GM23338 (cell line): ENCODE measurements at regions not wholly inside any gene's neighbourhood (a gene's known extent, or its start where the extent isn't known, plus 50 kb on each side); places are given as distances from the start of the nearest gene placed in this dataset.

Experiments
- ATAC-seq: fragments of 200-7000 bp; cut with Tn5 transposase; 3 replicates; pipeline ENCODE4 v1.9.1; 2020
- DNase-seq: peaks from one replicate; pipeline ENCODE4 v3.0.0-alpha.2; 2015; ENCODE audit warnings: low spot score
- H2AFZ ChIP-seq: fragments of 200-600 bp; sonication (generic); 2 replicates; pipeline ENCODE4 v1.8.0; 2016; ENCODE audit warnings: antibody characterized with exemption, mild to moderate bottlenecking, moderate library complexity
- H3F3A ChIP-seq: fragments of 200-600 bp; sonication (generic); replicated peaks from 2 replicates; pipeline ENCODE4 v1.8.0; 2017; ENCODE audit warnings: antibody characterized with exemption, mixed run types, low read depth
- H3K27ac ChIP-seq: fragments of 200-600 bp; sonication (generic); 2 replicates; pipeline ENCODE4 v1.6.1; 2016; ENCODE audit warnings: low read depth
- H3K27me3 ChIP-seq: fragments of 200-600 bp; sonication (generic); 2 replicates; pipeline ENCODE4 v1.8.0; 2016; ENCODE audit warnings: mild to moderate bottlenecking, mixed run types, moderate library complexity; ENCODE audit not compliant: insufficient read depth
- H3K36me3 ChIP-seq: fragments of 200-600 bp; sonication (generic); 2 replicates; pipeline ENCODE4 v1.8.0; 2016; ENCODE audit warnings: mild to moderate bottlenecking; ENCODE audit not compliant: insufficient read depth
- H3K4me1 ChIP-seq: fragments of 200-600 bp; sonication (generic); 2 replicates; pipeline ENCODE4 v1.8.0; 2016; ENCODE audit warnings: mild to moderate bottlenecking, moderate library complexity; ENCODE audit not compliant: insufficient read depth
- H3K4me2 ChIP-seq: fragments of 200-600 bp; sonication (generic); 2 replicates; pipeline ENCODE4 v1.7.1; 2017; ENCODE audit warnings: mixed run types
- H3K4me3 ChIP-seq: fragments of 200-600 bp; sonication (generic); 2 replicates; pipeline ENCODE4 v1.6.1; 2016; ENCODE audit warnings: mixed run types
- H3K79me2 ChIP-seq: fragments of 200-600 bp; sonication (generic); replicated peaks from 2 replicates; pipeline ENCODE4 v1.8.0; 2017; ENCODE audit warnings: mild to moderate bottlenecking; ENCODE audit not compliant: insufficient read depth
- H3K9me2 ChIP-seq: fragments of 200-600 bp; sonication (generic); 2 replicates; pipeline ENCODE4 v1.8.0; 2017; ENCODE audit not compliant: insufficient read depth
- H4K20me1 ChIP-seq: fragments of 200-600 bp; sonication (generic); replicated peaks from 2 replicates; pipeline ENCODE4 v1.8.0; 2017; ENCODE audit warnings: mild to moderate bottlenecking; ENCODE audit not compliant: insufficient read depth
- H3K27ac Mint-ChIP-seq: 2 replicates; pipeline ENCODE4 v1.8.0; 2020; ENCODE audit warnings: inconsistent platforms, mild to moderate bottlenecking, moderate library complexity, mixed read lengths
- H3K27me3 Mint-ChIP-seq: 3 replicates; pipeline ENCODE4 v1.8.0; 2022; ENCODE audit warnings: low read depth, mild to moderate bottlenecking, moderate library complexity, mixed read lengths, inconsistent platforms; ENCODE audit not compliant: insufficient read depth, poor library complexity
- H3K36me3 Mint-ChIP-seq: 3 replicates; pipeline ENCODE4 v1.8.0; 2021; ENCODE audit warnings: low read depth, mild to moderate bottlenecking, inconsistent platforms, moderate library complexity, mixed read lengths
- H3K4me1 Mint-ChIP-seq: 3 replicates; pipeline ENCODE4 v1.8.0; 2020; ENCODE audit warnings: mild to moderate bottlenecking, inconsistent platforms, mixed read lengths
- H3K4me3 Mint-ChIP-seq: 3 replicates; pipeline ENCODE4 v1.8.0; 2021; ENCODE audit warnings: moderate library complexity, mild to moderate bottlenecking, inconsistent platforms, mixed read lengths
- H3K9me3 Mint-ChIP-seq: 3 replicates; pipeline ENCODE4 v1.8.0; 2020; ENCODE audit warnings: moderate library complexity, mild to moderate bottlenecking, inconsistent platforms, mixed read lengths
- CREB1 ChIP-seq: fragments of 250-450 bp; sonication (Bioruptor Pico); IDR thresholded peaks from 2 replicates; pipeline ENCODE4 v1.5.0; 2020; ENCODE audit warnings: low read depth, mild to moderate bottlenecking, moderate library complexity
- CTCF ChIP-seq, 2 experiments: fragments of 200-600 bp in 1 of 2; sonication (generic) in 1 of 2; conservative IDR thresholded peaks; 2 replicates each; pipeline versions ENCODE4 v1.5.1 to v1.6.1; 2016 to 2017; ENCODE audit warnings: antibody characterized with exemption in 2 of 2, low read depth in 2 of 2, mild to moderate bottlenecking in 2 of 2, moderate library complexity in 1 of 2
- ETS1 ChIP-seq: IDR thresholded peaks from 2 replicates; pipeline ENCODE4 v1.6.1; 2016; ENCODE audit warnings: antibody characterized with exemption
- EZH2 ChIP-seq: fragments of 200-600 bp; sonication (generic); IDR thresholded peaks from one replicate; pipeline ENCODE4 v1.8.0; 2017; ENCODE audit warnings: antibody characterized with exemption, mild to moderate bottlenecking, low read depth; ENCODE audit not compliant: unreplicated experiment
- EZH2phosphoT487 ChIP-seq: fragments of 200-600 bp; sonication (generic); IDR thresholded peaks from one replicate; pipeline ENCODE4 v1.8.1; 2018; ENCODE audit warnings: antibody characterized with exemption; ENCODE audit not compliant: unreplicated experiment
- JUNB ChIP-seq: IDR thresholded peaks from one replicate; pipeline ENCODE4 v1.6.1; 2016; ENCODE audit warnings: antibody characterized with exemption; ENCODE audit not compliant: unreplicated experiment
- NANOG ChIP-seq: IDR thresholded peaks from 2 replicates; pipeline ENCODE4 v1.6.1; 2016; ENCODE audit warnings: antibody characterized with exemption, borderline replicate concordance
- POLR2AphosphoS5 ChIP-seq: IDR thresholded peaks from 2 replicates; pipeline ENCODE4 v1.6.1; 2016; ENCODE audit warnings: antibody characterized with exemption, low read depth
- REST ChIP-seq: IDR thresholded peaks from one replicate; pipeline ENCODE4 v1.6.1; 2018; ENCODE audit warnings: antibody characterized with exemption; ENCODE audit not compliant: unreplicated experiment
- STAT1 ChIP-seq: IDR thresholded peaks from one replicate; pipeline ENCODE4 v1.6.1; 2016; ENCODE audit warnings: antibody characterized with exemption; ENCODE audit not compliant: unreplicated experiment
- ZNF114 ChIP-seq: fragments of 250-450 bp; sonication (Bioruptor Pico); IDR thresholded peaks from 2 replicates; pipeline ENCODE4 v1.5.0; 2020; ENCODE audit warnings: mild to moderate bottlenecking, moderate library complexity
- ZNF331 ChIP-seq: fragments of 250-450 bp; sonication (Bioruptor Pico); IDR thresholded peaks from 2 replicates; pipeline ENCODE4 v1.5.0; 2020; ENCODE audit warnings: low read depth, mild to moderate bottlenecking, moderate library complexity
- TF ChIP-seq, protein P1 (sequence below): fragments of 250-450 bp; sonication (Bioruptor Pico); IDR thresholded peaks from 2 replicates; pipeline ENCODE4 v1.5.0; 2020; ENCODE audit warnings: mild to moderate bottlenecking, moderate library complexity

- Histone ChIP-seq H3K27ac (no peak overlapping the region), H3K36me3 (no peaks in the 10 kb centered on the region), H2AFZ (no peak overlapping the region), H3K27me3 (no peaks in the 10 kb centered on the region), H3K4me2 (no peak overlapping the region), H3K9me2 (no peaks in the 10 kb centered on the region), H3F3A (no peaks in the 10 kb centered on the region), H3K79me2 (no peaks in the 10 kb centered on the region), H4K20me1 (no peaks in the 10 kb centered on the region), H3K4me1 (no peaks in the 10 kb centered on the region), H3K4me3 (no peak overlapping the region)
- DNase-seq, result no peak
- Mint-ChIP-seq H3K36me3 (no peaks in the 10 kb centered on the region), H3K27ac (peak overlapping the region; percentile 71), H3K4me1 (no peaks in the 10 kb centered on the region), H3K9me3 (no peaks in the 10 kb centered on the region), H3K4me3 (no peak overlapping the region), H3K27me3 (no peaks in the 10 kb centered on the region)
- ATAC-seq, result no peak
- TF ChIP-seq, protein P1, sequence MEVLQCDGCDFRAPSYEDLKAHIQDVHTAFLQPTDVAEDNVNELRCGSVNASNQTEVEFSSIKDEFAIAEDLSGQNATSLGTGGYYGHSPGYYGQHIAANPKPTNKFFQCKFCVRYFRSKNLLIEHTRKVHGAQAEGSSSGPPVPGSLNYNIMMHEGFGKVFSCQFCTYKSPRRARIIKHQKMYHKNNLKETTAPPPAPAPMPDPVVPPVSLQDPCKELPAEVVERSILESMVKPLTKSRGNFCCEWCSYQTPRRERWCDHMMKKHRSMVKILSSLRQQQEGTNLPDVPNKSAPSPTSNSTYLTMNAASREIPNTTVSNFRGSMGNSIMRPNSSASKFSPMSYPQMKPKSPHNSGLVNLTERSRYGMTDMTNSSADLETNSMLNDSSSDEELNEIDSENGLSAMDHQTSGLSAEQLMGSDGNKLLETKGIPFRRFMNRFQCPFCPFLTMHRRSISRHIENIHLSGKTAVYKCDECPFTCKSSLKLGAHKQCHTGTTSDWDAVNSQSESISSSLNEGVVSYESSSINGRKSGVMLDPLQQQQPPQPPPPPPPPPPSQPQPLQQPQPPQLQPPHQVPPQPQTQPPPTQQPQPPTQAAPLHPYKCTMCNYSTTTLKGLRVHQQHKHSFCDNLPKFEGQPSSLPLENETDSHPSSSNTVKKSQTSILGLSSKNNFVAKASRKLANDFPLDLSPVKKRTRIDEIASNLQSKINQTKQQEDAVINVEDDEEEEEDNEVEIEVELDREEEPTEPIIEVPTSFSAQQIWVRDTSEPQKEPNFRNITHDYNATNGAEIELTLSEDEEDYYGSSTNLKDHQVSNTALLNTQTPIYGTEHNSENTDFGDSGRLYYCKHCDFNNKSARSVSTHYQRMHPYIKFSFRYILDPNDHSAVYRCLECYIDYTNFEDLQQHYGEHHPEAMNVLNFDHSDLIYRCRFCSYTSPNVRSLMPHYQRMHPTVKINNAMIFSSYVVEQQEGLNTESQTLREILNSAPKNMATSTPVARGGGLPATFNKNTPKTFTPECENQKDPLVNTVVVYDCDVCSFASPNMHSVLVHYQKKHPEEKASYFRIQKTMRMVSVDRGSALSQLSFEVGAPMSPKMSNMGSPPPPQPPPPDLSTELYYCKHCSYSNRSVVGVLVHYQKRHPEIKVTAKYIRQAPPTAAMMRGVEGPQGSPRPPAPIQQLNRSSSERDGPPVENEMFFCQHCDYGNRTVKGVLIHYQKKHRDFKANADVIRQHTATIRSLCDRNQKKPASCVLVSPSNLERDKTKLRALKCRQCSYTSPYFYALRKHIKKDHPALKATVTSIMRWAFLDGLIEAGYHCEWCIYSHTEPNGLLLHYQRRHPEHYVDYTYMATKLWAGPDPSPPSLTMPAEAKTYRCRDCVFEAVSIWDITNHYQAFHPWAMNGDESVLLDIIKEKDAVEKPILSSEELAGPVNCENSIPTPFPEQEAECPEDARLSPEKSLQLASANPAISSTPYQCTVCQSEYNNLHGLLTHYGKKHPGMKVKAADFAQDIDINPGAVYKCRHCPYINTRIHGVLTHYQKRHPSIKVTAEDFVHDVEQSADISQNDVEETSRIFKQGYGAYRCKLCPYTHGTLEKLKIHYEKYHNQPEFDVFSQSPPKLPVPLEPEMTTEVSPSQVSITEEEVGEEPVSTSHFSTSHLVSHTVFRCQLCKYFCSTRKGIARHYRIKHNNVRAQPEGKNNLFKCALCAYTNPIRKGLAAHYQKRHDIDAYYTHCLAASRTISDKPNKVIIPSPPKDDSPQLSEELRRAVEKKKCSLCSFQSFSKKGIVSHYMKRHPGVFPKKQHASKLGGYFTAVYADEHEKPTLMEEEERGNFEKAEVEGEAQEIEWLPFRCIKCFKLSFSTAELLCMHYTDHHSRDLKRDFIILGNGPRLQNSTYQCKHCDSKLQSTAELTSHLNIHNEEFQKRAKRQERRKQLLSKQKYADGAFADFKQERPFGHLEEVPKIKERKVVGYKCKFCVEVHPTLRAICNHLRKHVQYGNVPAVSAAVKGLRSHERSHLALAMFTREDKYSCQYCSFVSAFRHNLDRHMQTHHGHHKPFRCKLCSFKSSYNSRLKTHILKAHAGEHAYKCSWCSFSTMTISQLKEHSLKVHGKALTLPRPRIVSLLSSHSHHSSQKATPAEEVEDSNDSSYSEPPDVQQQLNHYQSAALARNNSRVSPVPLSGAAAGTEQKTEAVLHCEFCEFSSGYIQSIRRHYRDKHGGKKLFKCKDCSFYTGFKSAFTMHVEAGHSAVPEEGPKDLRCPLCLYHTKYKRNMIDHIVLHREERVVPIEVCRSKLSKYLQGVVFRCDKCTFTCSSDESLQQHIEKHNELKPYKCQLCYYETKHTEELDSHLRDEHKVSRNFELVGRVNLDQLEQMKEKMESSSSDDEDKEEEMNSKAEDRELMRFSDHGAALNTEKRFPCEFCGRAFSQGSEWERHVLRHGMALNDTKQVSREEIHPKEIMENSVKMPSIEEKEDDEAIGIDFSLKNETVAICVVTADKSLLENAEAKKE (CRISPR knock-in tag), result no peak
- TF ChIP-seq ZNF331 (CRISPR knock-in tag), result no peak
- no peak for TF ChIP-seq EZH2
- TF ChIP-seq STAT1, result no peak
- no peak for TF ChIP-seq ZNF114 (CRISPR knock-in tag)
- no peak for TF ChIP-seq NANOG
- TF ChIP-seq EZH2phosphoT487, result no peak
- TF ChIP-seq JUNB, result no peak
- TF ChIP-seq CTCF (conservative IDR thresholded peaks at IDR 0.05; ENCODE audit: low read depth in 2 of 2), result no peak
- no peak for TF ChIP-seq CREB1 (CRISPR knock-in tag)
- no peak for TF ChIP-seq ETS1
- TF ChIP-seq REST, result no peak
- no peak for TF ChIP-seq POLR2AphosphoS5
These were observed 143.2 kb upstream of the GRIA4 start for GRCh38 chr11:105466582-105467228.
